ENCODE measurements at regions not wholly inside any gene's neighbourhood (a gene's known extent, or its start where the extent isn't known, plus 50 kb on each side); places are given as distances from the start of the nearest gene placed in this dataset.

DNA sequence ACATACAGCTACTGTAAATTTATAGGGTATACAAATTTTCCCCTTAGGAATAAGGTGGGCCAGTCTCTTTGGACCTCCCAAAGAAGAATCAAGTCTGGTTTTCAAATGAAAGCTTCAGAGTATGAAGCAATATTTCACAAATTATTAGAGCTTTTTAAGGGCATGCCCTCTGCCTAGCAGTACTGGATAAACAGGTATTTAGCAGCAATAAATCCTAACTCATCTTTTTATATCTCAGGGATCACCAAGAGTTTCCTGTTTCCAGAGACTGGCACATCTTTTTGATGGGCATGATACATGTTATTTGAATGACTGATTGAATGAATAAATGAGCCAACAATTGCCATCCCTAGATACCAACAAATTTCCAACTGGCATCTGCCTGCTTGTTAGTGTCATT lies 190.4 kb downstream of the NRIP1 start:
- no peak for TF ChIP-seq EZH2 (IDR thresholded peaks at IDR 0.05)
- TF ChIP-seq, protein P1, sequence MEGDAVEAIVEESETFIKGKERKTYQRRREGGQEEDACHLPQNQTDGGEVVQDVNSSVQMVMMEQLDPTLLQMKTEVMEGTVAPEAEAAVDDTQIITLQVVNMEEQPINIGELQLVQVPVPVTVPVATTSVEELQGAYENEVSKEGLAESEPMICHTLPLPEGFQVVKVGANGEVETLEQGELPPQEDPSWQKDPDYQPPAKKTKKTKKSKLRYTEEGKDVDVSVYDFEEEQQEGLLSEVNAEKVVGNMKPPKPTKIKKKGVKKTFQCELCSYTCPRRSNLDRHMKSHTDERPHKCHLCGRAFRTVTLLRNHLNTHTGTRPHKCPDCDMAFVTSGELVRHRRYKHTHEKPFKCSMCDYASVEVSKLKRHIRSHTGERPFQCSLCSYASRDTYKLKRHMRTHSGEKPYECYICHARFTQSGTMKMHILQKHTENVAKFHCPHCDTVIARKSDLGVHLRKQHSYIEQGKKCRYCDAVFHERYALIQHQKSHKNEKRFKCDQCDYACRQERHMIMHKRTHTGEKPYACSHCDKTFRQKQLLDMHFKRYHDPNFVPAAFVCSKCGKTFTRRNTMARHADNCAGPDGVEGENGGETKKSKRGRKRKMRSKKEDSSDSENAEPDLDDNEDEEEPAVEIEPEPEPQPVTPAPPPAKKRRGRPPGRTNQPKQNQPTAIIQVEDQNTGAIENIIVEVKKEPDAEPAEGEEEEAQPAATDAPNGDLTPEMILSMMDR (IDR thresholded peaks at IDR 0.05), result no peak
